ENCODE measurements at regions not wholly inside any gene's neighbourhood (a gene's known extent, or its start where the extent isn't known, plus 50 kb on each side); places are given as distances from the start of the nearest gene placed in this dataset.

DNA sequence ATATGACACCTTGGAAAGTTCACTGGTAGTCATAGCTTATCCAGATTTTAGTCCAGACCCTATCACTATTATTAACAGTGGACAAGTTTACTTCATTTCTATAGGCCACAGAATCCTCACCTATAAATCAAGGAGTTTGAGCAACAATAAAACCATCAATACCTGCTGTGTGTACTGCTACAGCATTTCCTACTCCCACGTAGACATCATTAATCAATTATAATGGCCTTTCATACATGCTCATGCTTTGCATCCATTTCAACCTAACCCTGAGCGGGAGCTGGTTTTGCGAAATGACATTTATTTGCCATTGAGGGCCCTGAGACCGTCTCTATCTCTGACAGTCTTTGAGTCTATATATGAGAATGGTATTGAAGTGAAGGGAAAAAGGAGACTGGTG is 312.3 kb downstream of the FAT3 start:
- H3K27me3 ChIP-seq (replicated peaks; ENCODE audit: control insufficient read depth, insufficient read depth, low read length) = no peaks in the 10 kb centered on the region
- no peaks in the 10 kb centered on the region for H3K9me3 Mint-ChIP-seq (ENCODE audit: unreplicated experiment)
- POLR2A ChIA-PET = no interaction called here
- H3K4me1 ChIP-seq = no peaks in the 10 kb centered on the region
- no peaks in the 10 kb centered on the region for H3K36me3 ChIP-seq (ENCODE audit: control insufficient read depth, insufficient read depth, low read length)
- no peak overlapping the region for H3K27ac Mint-ChIP-seq (ENCODE audit: unreplicated experiment)
- H3K27me3 Mint-ChIP-seq (ENCODE audit: insufficient read depth, unreplicated experiment) = peaks cover 9% of the 10 kb centered on the region
- no peaks in the 10 kb centered on the region for H3K36me3 Mint-ChIP-seq (ENCODE audit: insufficient read depth, unreplicated experiment)
- no peak for DNase-seq
- no peaks in the 10 kb centered on the region for H3K9me3 ChIP-seq
- no TSS peak for BruUV-seq (replicated peaks)
- CTCF ChIA-PET = no interaction called here
- H3K4me3 ChIP-seq (ENCODE audit: low read depth, low read length) = no peak overlapping the region
- intact Hi-C loops (cut with micrococcal nuclease; ENCODE audit: unreplicated experiment) = no loop called here
- no peaks in the 10 kb centered on the region for H3K4me1 Mint-ChIP-seq (ENCODE audit: low read depth, unreplicated experiment)
- no peak overlapping the region for H3K4me3 Mint-ChIP-seq (ENCODE audit: unreplicated experiment)
- TF ChIP-seq, protein P1, sequence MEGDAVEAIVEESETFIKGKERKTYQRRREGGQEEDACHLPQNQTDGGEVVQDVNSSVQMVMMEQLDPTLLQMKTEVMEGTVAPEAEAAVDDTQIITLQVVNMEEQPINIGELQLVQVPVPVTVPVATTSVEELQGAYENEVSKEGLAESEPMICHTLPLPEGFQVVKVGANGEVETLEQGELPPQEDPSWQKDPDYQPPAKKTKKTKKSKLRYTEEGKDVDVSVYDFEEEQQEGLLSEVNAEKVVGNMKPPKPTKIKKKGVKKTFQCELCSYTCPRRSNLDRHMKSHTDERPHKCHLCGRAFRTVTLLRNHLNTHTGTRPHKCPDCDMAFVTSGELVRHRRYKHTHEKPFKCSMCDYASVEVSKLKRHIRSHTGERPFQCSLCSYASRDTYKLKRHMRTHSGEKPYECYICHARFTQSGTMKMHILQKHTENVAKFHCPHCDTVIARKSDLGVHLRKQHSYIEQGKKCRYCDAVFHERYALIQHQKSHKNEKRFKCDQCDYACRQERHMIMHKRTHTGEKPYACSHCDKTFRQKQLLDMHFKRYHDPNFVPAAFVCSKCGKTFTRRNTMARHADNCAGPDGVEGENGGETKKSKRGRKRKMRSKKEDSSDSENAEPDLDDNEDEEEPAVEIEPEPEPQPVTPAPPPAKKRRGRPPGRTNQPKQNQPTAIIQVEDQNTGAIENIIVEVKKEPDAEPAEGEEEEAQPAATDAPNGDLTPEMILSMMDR (IDR thresholded peaks at IDR 0.05; ENCODE audit: insufficient read depth in 1 of 2, low read depth in 1 of 2, low read length in 1 of 2, severe bottlenecking in 1 of 2, unreplicated experiment in 1 of 2) = no peak

DNA sequence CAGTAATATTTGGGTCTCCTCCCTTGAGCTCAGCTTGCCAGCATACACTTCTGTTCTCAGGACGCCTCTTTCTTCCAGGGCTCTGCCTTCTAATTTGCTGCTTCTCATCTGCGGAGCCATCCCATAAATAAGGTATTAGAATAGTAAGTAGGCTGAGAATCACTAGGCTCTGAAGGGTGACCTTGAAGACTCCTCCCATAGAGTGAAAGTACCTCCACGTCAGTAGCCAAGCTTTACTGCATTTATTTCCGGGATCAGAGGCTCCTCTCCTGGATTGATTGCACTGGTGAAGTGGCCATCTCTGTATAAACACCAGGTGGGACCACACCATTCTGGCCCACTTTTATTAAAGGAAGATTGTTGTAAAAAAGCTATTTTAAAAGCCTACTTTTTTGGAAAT is 315.5 kb downstream of the FAT3 start:
- intact Hi-C loops (cut with micrococcal nuclease; ENCODE audit: unreplicated experiment) = no loop called here
- ChIA-PET POLR2A (no interaction called here), CTCF (no interaction called here)
- Mint-ChIP-seq H3K36me3 (ENCODE audit: insufficient read depth, unreplicated experiment) (no peaks in the 10 kb centered on the region), H3K27me3 (ENCODE audit: insufficient read depth, unreplicated experiment) (peaks cover 13% of the 10 kb centered on the region), H3K27ac (ENCODE audit: unreplicated experiment) (no peak overlapping the region), H3K4me1 (ENCODE audit: low read depth, unreplicated experiment) (no peaks in the 10 kb centered on the region), H3K9me3 (ENCODE audit: unreplicated experiment) (no peaks in the 10 kb centered on the region), H3K4me3 (ENCODE audit: unreplicated experiment) (no peak overlapping the region)
- no peaks in the 10 kb centered on the region for H3K4me1 ChIP-seq
- no peaks in the 10 kb centered on the region for H3K36me3 ChIP-seq (ENCODE audit: control insufficient read depth, insufficient read depth, low read length)
- no peaks in the 10 kb centered on the region for H3K9me3 ChIP-seq
- DNase-seq = no peak
- BruUV-seq (replicated peaks) = no TSS peak
- H3K4me3 ChIP-seq (ENCODE audit: low read depth, low read length) = no peak overlapping the region
- TF ChIP-seq, protein P1 (IDR thresholded peaks at IDR 0.05; ENCODE audit: insufficient read depth in 1 of 2, low read depth in 1 of 2, low read length in 1 of 2, severe bottlenecking in 1 of 2, unreplicated experiment in 1 of 2) = no peak
- H3K27me3 ChIP-seq (replicated peaks; ENCODE audit: control insufficient read depth, insufficient read depth, low read length) = no peaks in the 10 kb centered on the region

DNA sequence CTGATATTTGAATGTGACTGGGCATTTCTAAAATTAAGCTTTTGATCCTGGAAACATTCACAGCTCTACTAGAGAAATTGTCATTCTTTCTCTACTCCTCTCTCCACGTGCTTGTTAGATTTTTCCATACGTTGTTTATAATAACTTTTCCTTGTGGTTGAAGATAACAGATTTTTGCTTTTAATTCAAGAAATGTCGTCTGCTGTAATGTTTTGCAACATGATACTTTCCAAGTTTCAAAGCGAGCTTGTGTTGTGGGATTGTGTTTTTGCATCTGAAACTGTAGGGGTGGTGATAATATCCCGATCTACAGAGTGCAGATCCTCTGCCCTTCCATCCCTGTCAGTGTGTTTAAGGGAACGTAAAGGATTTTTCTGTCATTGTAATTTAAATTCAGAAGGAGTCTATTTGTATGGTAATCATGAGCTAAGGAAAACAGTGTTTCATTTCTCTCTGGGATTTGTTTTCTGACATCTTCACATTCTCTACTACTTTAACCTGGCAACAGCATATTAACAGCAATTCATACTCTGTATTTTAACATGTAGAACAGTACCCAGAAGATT is 321.4 kb downstream of the FAT3 start:
- H3K36me3 ChIP-seq (ENCODE audit: control insufficient read depth, insufficient read depth, low read length) = no peaks in the 10 kb centered on the region
- H3K4me3 Mint-ChIP-seq (ENCODE audit: unreplicated experiment) = no peak overlapping the region
- no peak overlapping the region for H3K27ac Mint-ChIP-seq (ENCODE audit: unreplicated experiment)
- H3K4me1 ChIP-seq = no peaks in the 10 kb centered on the region
- H3K9me3 ChIP-seq = no peaks in the 10 kb centered on the region
- ChIA-PET CTCF (no interaction called here), POLR2A (no interaction called here)
- BruUV-seq (replicated peaks) = no TSS peak
- intact Hi-C loops (cut with micrococcal nuclease; ENCODE audit: unreplicated experiment) = no loop called here
- H3K36me3 Mint-ChIP-seq (ENCODE audit: insufficient read depth, unreplicated experiment) = no peaks in the 10 kb centered on the region
- DNase-seq = no peak
- no peaks in the 10 kb centered on the region for H3K4me1 Mint-ChIP-seq (ENCODE audit: low read depth, unreplicated experiment)
- no peaks in the 10 kb centered on the region; the same call in 1 of the 2 replicates for H3K27me3 ChIP-seq (replicated peaks; ENCODE audit: control insufficient read depth, insufficient read depth, low read length)
- H3K9me3 Mint-ChIP-seq (ENCODE audit: unreplicated experiment) = no peaks in the 10 kb centered on the region
- H3K27me3 Mint-ChIP-seq (ENCODE audit: insufficient read depth, unreplicated experiment) = peaks cover 17% of the 10 kb centered on the region
- TF ChIP-seq, protein P1 (IDR thresholded peaks at IDR 0.05; ENCODE audit: insufficient read depth in 1 of 2, low read depth in 1 of 2, low read length in 1 of 2, severe bottlenecking in 1 of 2, unreplicated experiment in 1 of 2) = no peak
- no peak overlapping the region for H3K4me3 ChIP-seq (ENCODE audit: low read depth, low read length)

Data from Caco-2 (cell line).